ENCODE measurements at regions not wholly inside any gene's neighbourhood (a gene's known extent, or its start where the extent isn't known, plus 50 kb on each side); places are given as distances from the start of the nearest gene placed in this dataset.

GRCh38 chr13:105118426-105118985, 1417.0 kb downstream of the EFNB2 start:
- POLR2A ChIA-PET, result interaction anchor here (0.7 kb wide), 1 partner anchor 13 kb away, joined by 4 read pairs; no protein-coding TSS in a partner anchor
- no peaks in the 10 kb centered on the region for H3K9me3 ChIP-seq (ENCODE audit: low read length)

GRCh38 chr13:105116966-105117365, 1418.5 kb downstream of the EFNB2 start:
- H3K9me3 ChIP-seq (ENCODE audit: low read length), result no peaks in the 10 kb centered on the region
- H3K4me2 ChIP-seq (ENCODE audit: low read length), result no peak overlapping the region
- no peaks in the 10 kb centered on the region for H3K4me1 ChIP-seq (ENCODE audit: insufficient read depth, low read length, poor library complexity, severe bottlenecking)
- POLR2A ChIA-PET, result no interaction called here
- H3K36me3 ChIP-seq (ENCODE audit: insufficient read depth, low read length), result no peaks in the 10 kb centered on the region
- TF ChIP-seq CTCF (conservative IDR thresholded peaks at IDR 0.05; ENCODE audit: low read length), result no peak
- TF ChIP-seq EZH2phosphoT487 (IDR thresholded peaks at IDR 0.05; ENCODE audit: borderline replicate concordance, low read depth, low read length), result no peak
- intact Hi-C loops (cut with micrococcal nuclease; ENCODE audit: unreplicated experiment), result no loop called here
- no peak overlapping the region for H3K27ac ChIP-seq (ENCODE audit: low read depth, low read length, poor library complexity, severe bottlenecking)
- no peak overlapping the region for H2AFZ ChIP-seq (ENCODE audit: low read length)
- BruUV-seq (replicated peaks), result no TSS peak
- CTCF ChIA-PET (ENCODE audit: unreplicated experiment), result no interaction called here
- no peak for DNase-seq (ENCODE audit: low spot score)
- no peak overlapping the region for H3K4me3 ChIP-seq (ENCODE audit: low read depth, low read length, poor library complexity, severe bottlenecking)
- no peaks in the 10 kb centered on the region for H3K9me2 ChIP-seq (ENCODE audit: insufficient read depth, low read length)
- no peaks in the 10 kb centered on the region for H3K79me2 ChIP-seq (ENCODE audit: insufficient read depth, low read depth, low read length)
- no peaks in the 10 kb centered on the region for H4K20me1 ChIP-seq (ENCODE audit: insufficient read depth, low read length)

More at GRCh38 chr13:105118426-105118985, 1417.0 kb downstream of the EFNB2 start:
- no TSS peak for BruUV-seq (replicated peaks)
- no peaks in the 10 kb centered on the region for H3K4me1 ChIP-seq (ENCODE audit: insufficient read depth, low read length, poor library complexity, severe bottlenecking)
- H3K36me3 ChIP-seq (ENCODE audit: insufficient read depth, low read length), result no peaks in the 10 kb centered on the region
- intact Hi-C loops (cut with micrococcal nuclease; ENCODE audit: unreplicated experiment), result no loop called here
- no peak overlapping the region for H3K4me3 ChIP-seq (ENCODE audit: low read depth, low read length, poor library complexity, severe bottlenecking)
- no peak overlapping the region for H3K27ac ChIP-seq (ENCODE audit: low read depth, low read length, poor library complexity, severe bottlenecking)
- H3K9me2 ChIP-seq (ENCODE audit: insufficient read depth, low read length), result no peaks in the 10 kb centered on the region
- no peak for DNase-seq (ENCODE audit: low spot score)
- H3K79me2 ChIP-seq (ENCODE audit: insufficient read depth, low read depth, low read length), result no peaks in the 10 kb centered on the region
- no peak overlapping the region for H2AFZ ChIP-seq (ENCODE audit: low read length)
- H4K20me1 ChIP-seq (ENCODE audit: insufficient read depth, low read length), result no peaks in the 10 kb centered on the region
- TF ChIP-seq EZH2phosphoT487 (IDR thresholded peaks at IDR 0.05; ENCODE audit: borderline replicate concordance, low read depth, low read length) (no peak), CTCF (conservative IDR thresholded peaks at IDR 0.05; ENCODE audit: low read length) (no peak)
- CTCF ChIA-PET (ENCODE audit: unreplicated experiment), result no interaction called here
- no peak overlapping the region for H3K4me2 ChIP-seq (ENCODE audit: low read length)

- Histone ChIP-seq H2AFZ (ENCODE audit: low read length) (no peak overlapping the region), H3K79me2 (ENCODE audit: insufficient read depth, low read depth, low read length) (no peaks in the 10 kb centered on the region), H3K9me2 (ENCODE audit: insufficient read depth, low read length) (no peaks in the 10 kb centered on the region), H3K36me3 (ENCODE audit: insufficient read depth, low read length) (no peaks in the 10 kb centered on the region), H3K9me3 (ENCODE audit: low read length) (no peaks in the 10 kb centered on the region), H3K4me3 (ENCODE audit: low read depth, low read length, poor library complexity, severe bottlenecking) (no peak overlapping the region), H3K4me1 (ENCODE audit: insufficient read depth, low read length, poor library complexity, severe bottlenecking) (no peaks in the 10 kb centered on the region), H3K4me2 (ENCODE audit: low read length) (no peak overlapping the region), H3K27ac (ENCODE audit: low read depth, low read length, poor library complexity, severe bottlenecking) (no peak overlapping the region), H4K20me1 (ENCODE audit: insufficient read depth, low read length) (no peaks in the 10 kb centered on the region)
- intact Hi-C loops (cut with micrococcal nuclease; ENCODE audit: unreplicated experiment), result no loop called here
- ChIA-PET CTCF (ENCODE audit: unreplicated experiment) (no interaction called here), POLR2A (interaction anchor here (0.7 kb wide), 1 partner anchor 146 kb away, joined by 4 read pairs; no protein-coding TSS in a partner anchor)
- BruUV-seq (replicated peaks), result no TSS peak
- no peak for DNase-seq (ENCODE audit: low spot score)
- TF ChIP-seq EZH2phosphoT487 (IDR thresholded peaks at IDR 0.05; ENCODE audit: borderline replicate concordance, low read depth, low read length), result no peak
- TF ChIP-seq CTCF (conservative IDR thresholded peaks at IDR 0.05; ENCODE audit: low read length), result no peak
These were observed 1422.9 kb downstream of the EFNB2 start for GRCh38 chr13:105112561-105112960.

Data from OCI-LY7 (cell line).